ENCODE measurements at regions not wholly inside any gene's neighbourhood (a gene's known extent, or its start where the extent isn't known, plus 50 kb on each side); places are given as distances from the start of the nearest gene placed in this dataset.

DNA sequence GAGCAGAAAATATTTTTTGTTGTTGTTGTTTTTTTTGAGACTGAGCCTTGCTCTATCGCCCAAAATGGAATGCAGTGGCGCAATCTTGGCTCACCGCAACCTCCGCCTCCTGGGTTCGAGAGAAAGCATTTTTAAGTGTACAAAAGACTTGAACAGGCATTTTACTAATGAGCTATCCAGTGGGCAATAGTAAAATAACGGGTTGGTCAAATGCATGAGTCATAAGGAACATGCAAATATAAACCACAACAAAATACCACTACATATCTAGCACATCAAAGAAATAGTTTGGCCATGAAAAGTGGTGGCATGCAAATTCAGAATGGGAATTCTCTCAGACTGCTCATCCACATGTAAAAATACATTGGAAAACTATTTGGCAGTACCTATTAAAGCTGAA is 71.7 kb upstream of the TMEM106B start:
- no peaks in the 10 kb centered on the region for H3K9me3 ChIP-seq (replicated peaks)
- H3K4me3 ChIP-seq = no peak overlapping the region
- DNase-seq = no peak
- no peaks in the 10 kb centered on the region for H3K4me1 ChIP-seq
- peaks cover 3% of the 10 kb centered on the region; the same call in 1 of the 2 replicates for H3K27me3 ChIP-seq
- no peaks in the 10 kb centered on the region for H3K36me3 ChIP-seq
- H3K27ac ChIP-seq = no peak overlapping the region

DNA sequence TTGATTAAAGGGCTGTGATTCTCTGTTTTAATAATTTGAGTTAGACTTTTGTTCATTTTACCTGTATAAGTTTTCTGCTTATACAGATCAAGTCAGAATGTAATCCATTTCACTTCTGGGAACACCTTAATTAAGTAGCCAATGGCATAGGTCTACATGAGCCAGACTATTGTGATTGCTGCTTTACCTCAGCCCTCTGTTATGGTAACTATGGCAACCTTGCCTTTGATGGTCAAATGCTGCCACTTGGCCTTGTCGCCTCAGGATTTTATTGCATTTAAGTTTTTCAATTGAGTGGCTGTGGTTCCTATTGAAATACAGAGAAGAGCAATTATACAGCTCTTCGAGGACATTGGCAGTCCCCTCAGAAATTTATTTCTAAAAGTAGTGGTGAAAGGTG is 64.3 kb upstream of the TMEM106B start:
- H3K27me3 ChIP-seq = 0 out of 2 replicates have a peak, but pooled peaks cover 4% of the 10 kb centered on the region

DNA sequence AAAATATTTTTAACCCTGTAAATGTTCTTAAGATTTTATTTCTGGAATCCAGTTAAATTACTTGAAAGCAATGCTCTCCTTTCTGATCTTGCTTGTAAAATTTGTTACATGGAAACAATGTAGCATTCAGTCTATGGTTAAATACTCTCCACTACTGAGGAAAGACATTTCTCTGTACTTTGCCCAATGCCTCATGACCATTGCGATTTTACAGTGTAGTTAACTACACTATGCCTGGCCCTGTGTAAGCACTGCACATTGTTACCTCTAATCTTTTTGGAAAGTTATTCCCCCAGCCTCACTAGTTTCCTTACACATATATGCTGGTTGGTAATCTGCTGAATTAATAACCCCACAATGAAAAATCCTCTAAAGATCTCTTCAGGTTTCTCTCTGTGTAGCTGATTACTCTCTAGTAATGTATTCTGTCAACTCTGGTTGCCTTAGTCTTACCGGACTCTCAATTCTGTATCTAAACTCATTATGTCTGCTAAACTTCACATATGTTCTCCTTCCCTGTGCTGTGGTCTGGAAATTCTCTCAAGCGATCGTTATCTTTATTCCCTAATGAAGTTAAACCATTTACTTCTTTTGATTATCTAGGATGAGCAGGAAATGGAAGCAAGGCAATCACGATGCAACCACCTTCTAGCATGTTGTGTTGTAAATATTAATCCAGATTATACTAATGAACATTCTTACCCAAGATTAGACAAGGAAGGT is 58.7 kb upstream of the TMEM106B start:
- Histone ChIP-seq H3K9me3 (replicated peaks) (no peaks in the 10 kb centered on the region), H3K4me3 (no peak overlapping the region), H3K36me3 (no peaks in the 10 kb centered on the region), H3K27ac (no peak overlapping the region), H3K27me3 (0 out of 2 replicates have a peak, but pooled peaks cover 3% of the 10 kb centered on the region), H3K4me1 (no peaks in the 10 kb centered on the region)
- DNase-seq = no peak

More for the DNA sequence above, 64.3 kb upstream of the TMEM106B start:
- Histone ChIP-seq H3K4me3 (no peak overlapping the region), H3K27ac (no peak overlapping the region), H3K9me3 (replicated peaks) (no peaks in the 10 kb centered on the region), H3K36me3 (no peaks in the 10 kb centered on the region), H3K4me1 (no peaks in the 10 kb centered on the region)
- DNase-seq = no peak

DNA sequence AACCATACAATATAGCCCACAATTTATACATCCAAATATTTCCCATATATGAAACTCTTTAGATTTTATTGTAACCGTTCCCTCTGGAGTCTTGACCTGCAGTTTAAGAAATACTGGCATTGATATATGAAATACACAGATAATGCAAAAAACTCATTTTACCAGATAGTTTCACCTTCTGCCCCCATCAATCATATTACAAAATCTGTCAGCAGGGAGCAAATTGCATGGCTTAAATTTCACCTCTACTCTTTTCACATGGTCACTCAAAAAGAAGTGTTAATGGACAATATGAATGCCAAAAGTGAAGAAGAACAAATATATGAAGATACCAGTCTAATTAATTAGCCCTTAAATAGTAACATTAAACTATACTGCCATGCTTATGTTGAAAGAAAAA is 57.0 kb upstream of the TMEM106B start:
- Histone ChIP-seq H3K4me3 (no peak overlapping the region), H3K4me1 (no peaks in the 10 kb centered on the region), H3K27me3 (no peaks in the 10 kb centered on the region)

DNA sequence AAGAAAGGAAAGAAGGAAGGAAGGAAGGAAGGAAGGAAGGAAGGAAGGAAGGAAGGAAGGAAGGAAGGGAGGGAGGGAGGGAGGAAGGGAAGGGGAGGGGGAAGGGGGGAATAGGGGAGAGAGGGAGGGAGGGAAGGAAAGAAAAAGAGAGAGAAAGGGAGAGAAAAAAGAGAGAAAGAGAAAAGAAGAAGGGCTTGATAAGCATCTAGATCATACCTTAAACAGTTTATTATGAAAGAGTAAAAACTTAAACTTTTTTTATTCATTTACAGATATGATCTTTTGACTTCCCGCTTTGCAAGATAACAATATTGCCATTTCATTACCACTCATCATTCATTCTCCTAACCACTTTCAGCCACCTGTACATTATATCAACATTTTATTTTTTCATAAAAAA is 53.6 kb upstream of the TMEM106B start:
- Histone ChIP-seq H3K27me3 (no peaks in the 10 kb centered on the region), H3K4me3 (no peak overlapping the region), H3K4me1 (no peaks in the 10 kb centered on the region), H3K36me3 (no peaks in the 10 kb centered on the region), H3K9me3 (replicated peaks) (no peaks in the 10 kb centered on the region), H3K27ac (no peak overlapping the region)
- no peak for DNase-seq

More for the DNA sequence above, 57.0 kb upstream of the TMEM106B start:
- H3K27ac ChIP-seq = no peak overlapping the region
- no peaks in the 10 kb centered on the region for H3K9me3 ChIP-seq (replicated peaks)
- no peaks in the 10 kb centered on the region for H3K36me3 ChIP-seq
- no peak for DNase-seq

DNA sequence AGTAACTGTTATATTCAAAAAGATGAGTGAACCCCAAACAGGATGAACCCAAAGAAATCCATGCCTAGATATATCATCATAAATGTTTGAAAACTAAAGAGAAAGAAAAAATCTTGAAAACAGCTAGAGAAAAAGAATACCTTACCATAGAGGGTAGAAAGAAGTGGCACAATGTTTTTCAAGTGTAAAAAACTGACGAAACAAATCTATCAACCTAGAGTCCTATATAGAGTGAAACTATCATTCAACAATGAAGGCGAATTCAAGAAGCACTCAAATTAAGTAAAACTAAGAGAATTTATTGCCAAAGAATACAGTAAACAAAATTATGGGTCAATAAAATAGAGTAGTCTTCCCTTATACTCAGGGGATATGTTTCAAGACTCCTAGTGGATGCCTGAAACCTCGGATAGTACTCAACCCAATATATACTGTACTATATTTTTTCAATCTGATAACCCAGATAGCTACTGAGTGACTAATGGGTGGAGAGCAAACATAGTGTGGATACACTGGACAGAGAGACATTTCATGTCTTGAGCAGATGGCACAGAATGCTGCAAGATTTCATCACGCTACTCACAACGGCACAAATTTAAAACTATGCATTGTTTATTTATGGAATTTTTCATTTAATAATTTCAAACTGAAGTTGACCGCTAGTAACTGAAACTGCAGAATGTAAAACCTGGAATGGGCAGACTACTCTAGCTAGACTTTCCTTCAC is 52.6 kb upstream of the TMEM106B start:
- DNase-seq = no peak
- Histone ChIP-seq H3K4me1 (no peaks in the 10 kb centered on the region), H3K36me3 (no peaks in the 10 kb centered on the region), H3K4me3 (no peak overlapping the region), H3K27ac (no peak overlapping the region), H3K27me3 (no peaks in the 10 kb centered on the region), H3K9me3 (replicated peaks) (no peaks in the 10 kb centered on the region)

DNA sequence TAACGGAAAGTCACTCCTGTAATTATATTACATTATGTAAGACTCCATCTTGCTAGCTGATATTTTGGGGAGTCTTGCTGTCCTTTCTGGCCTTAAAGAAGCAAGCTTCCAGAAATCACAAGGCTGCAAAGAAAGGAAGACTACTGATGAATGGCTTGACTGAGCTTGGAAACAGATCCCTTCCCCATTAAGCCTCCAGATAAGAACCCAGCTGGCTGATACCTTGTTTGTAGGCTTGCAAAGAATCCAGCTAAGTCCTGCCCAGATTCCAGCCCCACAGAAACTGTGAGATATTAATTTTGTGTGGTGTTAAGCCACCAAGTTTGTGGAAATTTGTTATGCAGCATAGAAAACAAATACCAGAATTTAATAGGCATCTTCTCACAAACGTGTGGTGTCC is 49.9 kb upstream of the TMEM106B start:
- no peaks in the 10 kb centered on the region for H3K9me3 ChIP-seq (replicated peaks)
- DNase-seq = no peak
- no peaks in the 10 kb centered on the region for H3K4me1 ChIP-seq
- no peak overlapping the region for H3K4me3 ChIP-seq
- H3K36me3 ChIP-seq = no peaks in the 10 kb centered on the region
- H3K27ac ChIP-seq = no peak overlapping the region
- H3K27me3 ChIP-seq = no peaks in the 10 kb centered on the region

Measured in SJCRH30 (cell line).